Activated naive CD8-positive, alpha-beta T cell (primary cell): ENCODE measurements at regions not wholly inside any gene's neighbourhood (a gene's known extent, or its start where the extent isn't known, plus 50 kb on each side); places are given as distances from the start of the nearest gene placed in this dataset.

Experiments used
- H3K27ac Mint-ChIP-seq: one replicate; pipeline ENCODE4 v1.8.0; 2021; ENCODE audit warnings: mixed read lengths
- H3K27me3 Mint-ChIP-seq: one replicate; pipeline ENCODE4 v1.8.0; 2021; ENCODE audit warnings: mixed read lengths
- H3K36me3 Mint-ChIP-seq: one replicate; pipeline ENCODE4 v1.8.0; 2021; ENCODE audit warnings: mixed read lengths
- H3K4me1 Mint-ChIP-seq: one replicate; pipeline ENCODE4 v1.8.0; 2021; ENCODE audit warnings: low read depth, mixed read lengths
- H3K4me3 Mint-ChIP-seq: one replicate; pipeline ENCODE4 v1.8.0; 2021; ENCODE audit warnings: mild to moderate bottlenecking, mixed read lengths
- H3K9me3 Mint-ChIP-seq: one replicate; pipeline ENCODE4 v1.8.0; 2021; ENCODE audit warnings: low read depth, mixed read lengths

GRCh38 chr18:41548521-41549260 is 406.3 kb upstream of the PIK3C3 start:
- Mint-ChIP-seq H3K9me3 (no peaks in the 10 kb centered on the region), H3K36me3 (no peaks in the 10 kb centered on the region), H3K27ac (no peak overlapping the region), H3K4me3 (no peak overlapping the region), H3K27me3 (no peaks in the 10 kb centered on the region), H3K4me1 (no peaks in the 10 kb centered on the region)

GRCh38 chr18:41545091-41545888 is 409.7 kb upstream of the PIK3C3 start:
- Mint-ChIP-seq H3K36me3 (no peaks in the 10 kb centered on the region), H3K4me3 (no peak overlapping the region), H3K9me3 (no peaks in the 10 kb centered on the region), H3K27me3 (no peaks in the 10 kb centered on the region), H3K27ac (no peak overlapping the region), H3K4me1 (no peaks in the 10 kb centered on the region)

- H3K27me3 Mint-ChIP-seq, result no peaks in the 10 kb centered on the region
- H3K36me3 Mint-ChIP-seq, result no peaks in the 10 kb centered on the region
- no peaks in the 10 kb centered on the region for H3K4me1 Mint-ChIP-seq
- H3K4me3 Mint-ChIP-seq, result no peak overlapping the region
- H3K9me3 Mint-ChIP-seq, result no peaks in the 10 kb centered on the region
- H3K27ac Mint-ChIP-seq, result no peak overlapping the region
These were observed 411.2 kb upstream of the PIK3C3 start for GRCh38 chr18:41543815-41544214.

DNA sequence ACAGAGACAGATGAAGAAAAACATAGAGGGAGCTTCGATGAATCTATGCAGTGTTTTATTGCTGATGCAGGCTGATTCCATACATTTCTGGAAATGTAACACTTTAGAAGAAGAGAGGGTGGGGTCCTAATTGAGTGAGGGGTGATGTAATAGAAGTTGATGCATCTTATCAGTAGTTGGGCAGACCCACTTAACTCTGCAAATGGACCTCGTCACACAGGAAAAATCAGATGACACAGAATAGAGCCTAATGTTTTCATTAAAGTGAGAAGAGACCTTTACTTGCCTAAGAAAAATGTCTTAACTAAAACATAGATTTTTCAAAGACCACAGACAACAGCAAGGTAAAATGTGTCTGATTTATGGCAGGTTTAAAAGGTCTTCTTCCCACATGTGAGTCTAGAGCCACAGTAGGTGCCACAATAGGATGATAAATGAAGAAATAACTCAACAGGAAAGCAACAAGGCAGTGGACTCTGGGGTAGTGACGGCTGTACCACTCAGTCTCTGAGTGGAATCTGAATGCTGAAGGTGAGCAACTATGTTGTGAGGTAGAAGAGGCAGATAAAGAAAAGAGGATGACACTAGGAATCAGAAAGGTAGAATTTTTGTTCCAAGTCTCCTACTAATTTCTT is 414.7 kb upstream of the PIK3C3 start:
- Mint-ChIP-seq H3K4me1 (no peaks in the 10 kb centered on the region), H3K9me3 (peaks cover 4% of the 10 kb centered on the region), H3K27me3 (no peaks in the 10 kb centered on the region), H3K27ac (no peak overlapping the region), H3K36me3 (no peaks in the 10 kb centered on the region), H3K4me3 (no peak overlapping the region)

DNA sequence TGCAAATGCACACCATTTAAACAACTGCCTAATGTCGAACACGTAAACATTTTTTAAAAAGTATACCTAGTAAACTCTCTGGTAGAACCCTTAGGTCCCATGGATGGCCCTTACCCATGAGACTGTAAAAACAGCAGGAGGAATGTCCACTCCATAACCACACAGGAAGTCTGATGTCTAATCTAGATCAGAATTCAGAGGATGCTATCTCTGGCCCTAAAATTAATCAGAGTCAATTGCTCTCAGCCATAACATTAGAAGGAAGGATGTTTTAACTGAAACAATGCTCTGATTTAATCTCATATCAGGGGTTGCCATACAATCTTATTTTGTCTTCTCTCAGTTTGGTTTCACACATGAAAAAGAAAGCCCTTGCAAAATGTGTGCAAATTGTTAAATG is 416.3 kb upstream of the PIK3C3 start:
- no peak overlapping the region for H3K27ac Mint-ChIP-seq

DNA sequence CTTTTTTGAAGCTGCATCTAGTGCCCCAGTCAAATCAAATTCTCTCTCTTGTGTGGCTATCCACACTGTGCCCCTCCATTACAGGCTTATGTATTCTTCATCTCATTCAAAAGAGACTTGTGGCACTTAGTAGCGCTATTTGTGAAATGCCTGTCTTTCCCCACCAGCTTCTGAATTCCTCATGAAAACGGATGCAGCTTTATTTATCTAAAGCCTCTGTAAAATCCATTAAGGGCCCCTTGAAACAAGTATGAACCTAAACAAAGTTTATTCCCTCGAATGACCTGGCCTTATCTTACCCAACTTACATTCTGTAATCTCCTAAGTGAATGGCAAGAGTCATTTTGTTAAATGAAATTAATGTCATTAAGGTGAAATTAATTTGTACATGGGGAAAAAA is 417.4 kb upstream of the PIK3C3 start:
- Mint-ChIP-seq H3K27me3 (no peaks in the 10 kb centered on the region), H3K9me3 (peaks cover 7% of the 10 kb centered on the region), H3K27ac (no peak overlapping the region), H3K4me3 (no peak overlapping the region), H3K36me3 (no peaks in the 10 kb centered on the region), H3K4me1 (no peaks in the 10 kb centered on the region)

More for the DNA sequence above, 416.3 kb upstream of the PIK3C3 start:
- H3K9me3 Mint-ChIP-seq, result peaks cover 4% of the 10 kb centered on the region
- no peaks in the 10 kb centered on the region for H3K4me1 Mint-ChIP-seq
- H3K36me3 Mint-ChIP-seq, result no peaks in the 10 kb centered on the region
- H3K4me3 Mint-ChIP-seq, result no peak overlapping the region
- no peaks in the 10 kb centered on the region for H3K27me3 Mint-ChIP-seq

DNA sequence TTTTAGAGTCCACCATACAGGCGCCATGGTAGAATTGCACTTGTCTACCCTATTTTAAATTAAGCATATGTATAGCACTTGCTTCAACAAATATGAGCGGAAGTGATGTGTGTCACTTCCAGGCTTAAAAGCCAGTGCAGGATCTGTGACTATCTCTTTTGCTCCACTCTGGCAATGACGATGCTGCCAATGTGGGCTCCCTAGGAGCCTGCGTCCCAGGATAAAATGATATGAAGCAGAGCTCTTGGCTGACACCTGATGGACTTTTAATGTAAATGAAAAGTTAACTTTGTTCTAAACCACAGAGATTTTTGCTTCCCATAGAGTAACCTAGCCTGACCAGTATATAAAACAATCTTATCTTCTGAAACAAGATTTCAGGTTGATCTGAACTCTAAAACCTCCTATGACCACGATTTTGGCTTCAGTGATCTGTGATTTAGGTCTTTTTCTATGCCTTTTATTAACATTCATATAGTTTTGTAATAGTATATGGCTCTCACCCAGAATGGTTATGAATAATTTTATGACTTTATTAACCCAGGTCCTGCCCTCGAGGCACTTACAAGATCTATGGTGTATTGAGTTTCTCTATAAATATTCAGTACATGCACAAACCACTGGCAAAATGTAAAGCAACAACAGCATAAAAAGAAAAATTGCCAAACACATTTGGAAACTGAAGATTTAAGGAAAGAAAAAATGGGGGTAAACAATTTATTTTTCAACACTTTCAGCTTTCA is 422.5 kb upstream of the PIK3C3 start:
- H3K4me3 Mint-ChIP-seq, result no peak overlapping the region
- no peaks in the 10 kb centered on the region for H3K36me3 Mint-ChIP-seq
- no peak overlapping the region for H3K27ac Mint-ChIP-seq
- H3K4me1 Mint-ChIP-seq, result no peaks in the 10 kb centered on the region
- H3K9me3 Mint-ChIP-seq, result peaks cover 7% of the 10 kb centered on the region
- no peaks in the 10 kb centered on the region for H3K27me3 Mint-ChIP-seq

DNA sequence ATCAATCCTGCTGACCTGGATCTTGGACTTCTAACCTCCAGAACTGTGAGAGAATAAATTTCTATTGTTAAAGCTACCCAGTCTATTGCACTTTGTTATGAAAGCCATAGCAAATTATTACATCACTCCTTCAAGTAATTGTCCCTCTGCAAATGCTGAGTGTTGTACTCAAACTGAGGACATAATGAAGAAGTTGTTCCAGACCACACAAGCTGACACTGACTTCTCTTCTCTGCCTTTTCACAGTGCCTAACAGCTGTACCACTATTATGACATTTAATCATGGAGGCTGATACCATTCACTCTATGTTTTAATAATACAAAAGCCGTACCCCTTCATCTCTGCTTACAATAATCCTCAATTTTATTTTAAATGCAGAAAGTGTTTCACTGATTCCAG is 424.1 kb upstream of the PIK3C3 start:
- Mint-ChIP-seq H3K27me3 (no peaks in the 10 kb centered on the region), H3K9me3 (peaks cover 6% of the 10 kb centered on the region), H3K36me3 (no peaks in the 10 kb centered on the region)

GRCh38 chr18:41529093-41529492 is 425.9 kb upstream of the PIK3C3 start:
- H3K36me3 Mint-ChIP-seq, result no peaks in the 10 kb centered on the region
- peaks cover 6% of the 10 kb centered on the region for H3K9me3 Mint-ChIP-seq
- H3K27me3 Mint-ChIP-seq, result no peaks in the 10 kb centered on the region
- no peaks in the 10 kb centered on the region for H3K4me1 Mint-ChIP-seq
- H3K27ac Mint-ChIP-seq, result no peak overlapping the region
- H3K4me3 Mint-ChIP-seq, result no peak overlapping the region

More for the DNA sequence above, 424.1 kb upstream of the PIK3C3 start:
- H3K4me1 Mint-ChIP-seq, result no peaks in the 10 kb centered on the region
- H3K4me3 Mint-ChIP-seq, result no peak overlapping the region
- no peak overlapping the region for H3K27ac Mint-ChIP-seq

DNA sequence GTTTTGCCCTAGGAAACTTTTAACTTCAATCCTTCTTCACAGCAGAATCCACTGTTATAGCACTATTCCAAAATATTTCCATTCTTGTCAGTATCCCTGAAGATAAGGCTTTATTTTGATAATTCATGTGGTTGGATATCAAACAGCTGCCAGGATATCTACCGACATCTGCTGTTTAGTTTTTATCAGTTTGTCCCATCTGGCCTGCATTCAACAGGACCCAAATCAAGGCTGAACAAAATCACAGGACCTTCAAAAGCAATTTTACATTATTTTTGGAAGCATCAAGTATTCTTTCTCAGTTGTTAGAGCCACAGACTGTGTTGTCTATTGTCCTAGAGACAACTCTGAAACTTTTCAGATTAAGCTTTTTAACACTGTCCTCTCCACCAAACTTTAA is 429.0 kb upstream of the PIK3C3 start:
- Mint-ChIP-seq H3K27me3 (no peaks in the 10 kb centered on the region), H3K4me3 (no peak overlapping the region), H3K36me3 (no peaks in the 10 kb centered on the region), H3K27ac (no peak overlapping the region), H3K4me1 (no peaks in the 10 kb centered on the region), H3K9me3 (peaks cover 8% of the 10 kb centered on the region)

DNA sequence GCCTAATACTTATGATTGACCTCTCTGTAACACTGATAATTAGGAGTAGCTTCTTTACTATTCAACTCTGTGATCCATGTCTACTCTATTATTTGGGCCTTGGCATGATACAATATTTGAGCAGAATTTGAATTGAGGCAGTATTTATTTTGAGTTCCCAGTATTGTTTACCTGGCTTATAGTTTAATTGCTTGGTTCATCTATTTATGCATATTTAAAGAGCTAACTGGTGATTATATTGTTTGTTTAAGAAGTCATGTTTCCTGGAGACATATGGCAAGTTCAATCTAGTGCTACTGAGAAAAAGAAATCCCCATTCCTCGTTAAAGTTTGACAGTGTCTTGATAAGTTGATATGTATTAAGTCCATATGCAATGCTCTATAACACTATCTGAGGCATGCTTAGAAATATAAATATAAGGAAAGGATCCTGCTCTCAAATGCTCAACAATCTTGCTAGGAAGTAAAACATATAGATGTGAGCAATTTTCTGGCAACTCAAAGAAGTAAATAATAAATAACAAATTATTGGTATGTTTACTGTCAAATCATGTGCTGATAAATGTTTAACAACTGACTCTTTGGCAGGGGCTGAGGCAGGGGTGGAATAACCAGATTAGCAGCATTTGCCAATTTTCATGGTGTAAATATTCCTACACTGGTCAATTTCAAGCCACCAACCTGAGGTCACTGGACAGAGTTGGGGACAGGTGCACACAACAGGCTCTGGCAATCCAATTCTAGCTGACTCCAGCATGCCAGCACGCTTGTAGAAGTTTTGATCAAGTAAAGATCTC is 430.2 kb upstream of the PIK3C3 start:
- peaks cover 8% of the 10 kb centered on the region for H3K9me3 Mint-ChIP-seq
- H3K27me3 Mint-ChIP-seq, result no peaks in the 10 kb centered on the region
- no peaks in the 10 kb centered on the region for H3K4me1 Mint-ChIP-seq
- no peaks in the 10 kb centered on the region for H3K36me3 Mint-ChIP-seq
- no peak overlapping the region for H3K4me3 Mint-ChIP-seq
- H3K27ac Mint-ChIP-seq, result no peak overlapping the region

DNA sequence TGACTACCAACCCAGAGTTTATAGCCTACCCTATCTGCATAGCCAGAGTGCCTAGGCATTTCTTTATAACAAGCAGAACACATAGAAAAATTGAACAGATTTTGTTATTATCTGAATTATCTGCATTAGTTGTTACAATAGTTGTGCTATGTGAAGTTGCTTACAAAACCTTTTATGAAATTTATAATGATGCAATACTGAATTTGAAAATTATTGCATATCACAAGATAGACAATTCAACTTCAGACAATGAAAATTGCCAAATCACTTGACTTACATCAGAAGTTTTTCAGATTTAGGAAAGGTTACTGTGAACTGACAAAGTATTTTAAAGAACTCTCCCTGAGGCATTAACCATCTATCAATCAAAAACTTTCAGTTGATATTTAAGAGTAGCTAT is 437.9 kb upstream of the PIK3C3 start:
- Mint-ChIP-seq H3K9me3 (peaks cover 5% of the 10 kb centered on the region), H3K27ac (no peak overlapping the region), H3K4me1 (no peaks in the 10 kb centered on the region), H3K36me3 (no peaks in the 10 kb centered on the region), H3K4me3 (no peak overlapping the region), H3K27me3 (no peaks in the 10 kb centered on the region)

DNA sequence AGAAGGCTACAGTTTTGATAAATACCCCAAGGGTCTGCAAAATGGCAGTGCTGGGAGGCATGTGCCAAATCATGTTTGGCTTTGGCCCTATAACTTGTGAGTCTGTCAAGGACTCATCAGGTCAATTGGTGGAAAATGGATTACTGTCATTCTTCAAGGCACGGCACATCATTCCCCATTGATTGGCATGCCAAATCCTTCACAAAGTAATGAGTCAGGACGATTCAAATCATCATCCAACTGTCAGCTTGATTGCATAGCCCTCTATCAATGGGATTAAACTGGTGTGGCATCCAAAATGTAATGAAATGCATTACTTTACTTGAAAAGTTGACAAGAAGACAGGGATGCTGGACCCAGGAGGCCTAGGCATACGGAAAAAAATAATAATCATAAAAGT is 441.6 kb upstream of the PIK3C3 start:
- Mint-ChIP-seq H3K27ac (no peak overlapping the region), H3K4me3 (no peak overlapping the region), H3K27me3 (no peaks in the 10 kb centered on the region), H3K9me3 (no peaks in the 10 kb centered on the region), H3K36me3 (no peaks in the 10 kb centered on the region), H3K4me1 (no peaks in the 10 kb centered on the region)

GRCh38 chr18:41504316-41504715 is 450.7 kb upstream of the PIK3C3 start:
- H3K27me3 Mint-ChIP-seq, result no peaks in the 10 kb centered on the region
- H3K36me3 Mint-ChIP-seq, result no peaks in the 10 kb centered on the region
- no peaks in the 10 kb centered on the region for H3K4me1 Mint-ChIP-seq
- no peak overlapping the region for H3K4me3 Mint-ChIP-seq
- H3K27ac Mint-ChIP-seq, result no peak overlapping the region
- H3K9me3 Mint-ChIP-seq, result no peaks in the 10 kb centered on the region
